Inflammatory macrophage treated with lipopolysaccharide for 1 hour (primary cell): ENCODE measurements at regions not wholly inside any gene's neighbourhood (a gene's known extent, or its start where the extent isn't known, plus 50 kb on each side); places are given as distances from the start of the nearest gene placed in this dataset.
"Not testable (repeated sequence)": the region's sequence is repeated elsewhere in the genome, so short reads cannot be mapped to it uniquely, and the experiment has no call there.

Experiments used
- DNase-seq, 2 donors: peaks; one replicate each; pipeline ENCODE4 v3.0.0-alpha.2; 2020 to 2022

GRCh38 chr6:56802584-56802983 is 152.3 kb upstream of the BEND6 start:
- no peak for DNase-seq

GRCh38 chr6:56799989-56800388 is 154.9 kb upstream of the BEND6 start:
- DNase-seq = peak in 1 of 2 donors; percentile 20

DNA sequence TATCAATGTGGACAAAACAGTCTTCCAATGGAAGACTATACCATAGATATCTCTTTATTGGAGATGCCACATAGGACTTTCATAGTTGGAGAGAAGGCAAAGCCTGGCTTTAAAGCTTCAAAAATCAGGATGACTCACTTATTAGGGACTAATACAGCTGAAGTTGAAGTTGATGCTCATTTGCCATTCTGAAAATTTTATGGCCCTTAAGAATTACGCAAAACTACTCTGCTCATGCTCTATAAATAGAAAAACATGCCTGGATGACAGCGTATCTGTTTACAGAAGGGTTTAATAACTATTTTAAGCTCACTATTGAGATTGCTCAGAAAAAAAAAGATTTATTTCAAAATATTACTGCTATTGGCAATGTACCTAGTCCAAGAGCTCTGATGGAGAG is 155.5 kb upstream of the DST start:
- DNase-seq = peak in 1 of 2 donors; percentile 25

DNA sequence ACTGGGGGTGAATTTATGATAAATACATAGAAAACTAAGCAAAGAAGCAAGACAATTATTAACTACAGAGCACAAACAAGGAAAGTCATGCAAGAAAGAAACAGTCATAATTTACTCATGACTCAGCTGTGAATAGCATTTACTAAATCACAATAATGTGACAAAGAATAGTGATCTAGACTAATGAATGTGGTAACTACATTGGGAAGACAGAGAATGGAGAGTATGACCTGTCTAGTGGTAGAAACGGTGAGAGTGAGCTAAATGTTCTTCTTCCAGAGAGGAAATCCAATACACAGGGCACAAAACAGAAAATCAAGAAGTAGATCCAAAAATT is 153.5 kb upstream of the DST start:
- DNase-seq = no peak

DNA sequence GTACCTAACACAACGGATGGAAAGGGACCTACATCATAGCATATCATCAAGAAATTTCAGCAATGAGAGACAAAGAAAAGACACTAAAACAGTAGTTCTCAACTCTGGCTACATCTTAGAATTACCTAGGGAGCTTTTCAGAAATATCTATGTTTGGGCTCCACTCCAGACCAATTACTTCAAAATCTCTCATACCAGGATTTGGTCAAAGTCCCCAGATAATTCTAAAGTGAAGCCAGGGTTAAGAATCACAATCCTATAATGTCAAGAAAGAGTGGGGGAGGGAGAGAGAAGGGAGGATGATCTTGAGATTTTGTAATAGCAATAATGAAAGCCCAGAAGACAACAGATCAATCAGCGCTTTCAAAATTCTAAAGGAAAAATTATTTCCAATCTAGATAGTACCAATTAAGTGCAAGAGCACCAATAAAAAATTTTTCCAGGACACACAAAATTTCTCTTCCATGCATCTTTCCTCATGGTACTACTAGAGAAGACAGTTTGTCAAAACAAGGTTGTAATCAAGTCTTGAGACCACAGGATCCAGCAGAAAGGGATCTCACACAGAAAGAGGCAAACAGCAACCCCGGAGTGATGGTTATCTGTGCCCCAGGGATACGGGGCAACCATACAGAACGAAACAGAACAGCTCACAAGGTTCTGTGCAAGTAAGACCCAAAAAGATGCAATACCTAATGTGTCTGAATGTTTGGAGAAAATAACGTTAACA is 152.9 kb upstream of the DST start:
- no peak for DNase-seq

DNA sequence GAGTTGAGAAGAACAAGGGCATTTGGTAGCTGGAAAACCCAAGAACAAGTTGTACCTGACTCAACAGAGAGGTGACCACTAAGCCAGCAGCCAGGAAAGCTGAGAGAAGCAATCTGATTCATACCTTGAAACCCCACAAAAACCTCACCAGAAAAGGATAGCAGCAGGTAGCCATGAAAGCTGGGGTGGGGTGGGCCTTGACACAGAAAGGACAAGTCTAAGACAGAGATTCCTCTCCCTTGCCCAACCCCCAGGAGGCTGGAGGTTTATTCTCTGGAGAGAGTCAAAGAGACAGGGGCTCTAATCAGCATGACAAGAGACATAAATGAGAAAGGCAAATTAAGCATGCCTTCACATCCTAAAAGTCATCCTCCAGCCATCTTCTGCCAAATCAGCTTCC is 151.7 kb upstream of the DST start:
- no peak for DNase-seq

DNA sequence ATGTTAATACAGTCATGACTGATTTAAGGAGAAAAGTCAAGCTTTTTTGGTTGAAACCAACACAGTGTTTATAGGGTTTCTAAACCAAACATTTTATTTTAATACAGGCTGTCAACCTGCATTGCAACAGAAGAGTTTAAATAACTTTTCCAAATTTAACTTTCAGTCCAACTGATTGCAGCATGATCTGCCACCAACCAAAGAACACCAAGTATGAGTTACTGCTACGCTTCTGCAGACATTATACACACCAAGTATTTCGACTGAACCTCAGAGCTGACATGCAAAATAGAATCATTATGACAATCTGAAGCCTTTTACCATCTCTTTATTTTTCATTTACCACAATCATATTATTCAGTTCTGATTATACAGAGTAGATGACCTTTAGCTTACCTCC is 151.2 kb upstream of the DST start:
- no peak for DNase-seq

- DNase-seq = no peak
Observed at GRCh38 chr6:56790414-56790813, 147.7 kb upstream of the DST start.

DNA sequence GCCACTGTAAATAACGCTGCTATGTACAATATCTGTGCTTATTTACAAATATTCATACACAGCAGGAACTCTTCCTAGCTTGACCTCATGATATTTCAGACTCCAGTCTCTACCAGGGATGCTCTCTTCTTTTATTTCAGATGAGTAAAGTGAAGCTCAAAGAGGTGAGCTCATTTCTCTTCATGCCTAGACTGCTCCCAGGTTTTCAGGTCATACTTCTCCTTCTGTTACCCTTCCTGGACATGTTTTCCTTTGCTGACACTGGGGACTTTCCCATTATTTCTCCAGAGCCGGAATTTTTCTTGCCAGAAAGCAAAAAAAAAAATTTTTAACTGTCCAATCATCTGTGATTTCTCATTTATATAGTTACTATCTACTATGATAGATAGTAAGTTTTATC is 147.2 kb upstream of the DST start:
- peak in 1 of 2 donors; percentile 1 for DNase-seq

- DNase-seq = no peak
Observed at GRCh38 chr6:56789342-56789741, 146.7 kb upstream of the DST start.

GRCh38 chr6:56787209-56787608 is 144.5 kb upstream of the DST start:
- no peak for DNase-seq

- no peak for DNase-seq
Observed at GRCh38 chr6:56786256-56786655, 143.6 kb upstream of the DST start.

DNA sequence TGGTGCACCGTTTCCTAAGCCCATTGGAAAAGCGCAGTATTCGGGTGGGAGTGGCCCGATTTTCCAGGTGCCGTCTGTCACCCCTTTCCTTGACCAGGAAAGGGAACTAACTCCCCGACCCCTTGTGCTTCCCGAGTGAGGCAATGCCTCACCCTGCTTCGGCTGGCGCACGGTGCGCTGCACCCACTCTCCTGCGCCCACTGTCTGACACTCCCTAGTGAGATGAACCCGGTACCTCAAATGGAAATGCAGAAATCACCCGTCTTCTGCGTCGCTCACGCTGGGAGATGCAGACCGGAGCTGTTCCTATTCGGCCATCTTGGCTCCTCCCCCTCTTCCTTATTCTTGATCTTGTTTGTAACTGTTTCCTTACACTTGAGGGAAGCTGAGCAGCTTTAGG is 142.8 kb upstream of the DST start:
- DNase-seq = not testable (repeated sequence)

- not testable (repeated sequence) for DNase-seq
Observed at GRCh38 chr6:56780109-56780508, 137.4 kb upstream of the DST start.

- not testable (repeated sequence) for DNase-seq
Observed at GRCh38 chr6:56778503-56778902, 135.8 kb upstream of the DST start.

DNA sequence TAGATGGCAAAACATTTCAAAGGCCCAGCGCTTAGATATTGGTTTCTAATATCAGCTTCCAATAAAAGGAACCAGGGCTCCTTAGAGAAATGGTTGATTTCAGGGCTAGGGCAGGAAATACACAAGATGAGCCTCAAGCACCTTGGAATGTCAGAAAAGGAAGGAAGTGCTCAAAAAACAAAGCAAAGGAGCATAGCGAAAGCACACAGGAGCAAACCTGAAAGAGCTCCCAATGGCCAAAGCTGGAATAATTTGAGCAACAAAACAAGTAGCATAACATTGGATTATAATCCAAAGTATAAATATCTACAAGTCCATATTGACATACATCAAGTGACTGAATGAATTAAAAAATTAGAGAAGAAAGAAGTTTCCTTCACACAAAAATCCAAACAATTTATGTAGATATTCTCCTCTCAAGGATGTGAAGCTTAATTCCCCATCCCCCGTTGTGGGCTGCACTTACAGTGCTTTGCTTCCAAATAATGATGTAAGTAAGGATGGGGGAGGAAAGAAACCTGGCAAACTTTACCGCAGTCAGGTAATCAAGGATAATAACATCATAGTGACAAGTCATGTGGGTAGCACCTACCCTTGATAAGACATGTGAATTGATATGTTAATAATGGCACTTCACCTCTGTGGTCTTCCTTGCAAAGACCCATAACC is 132.9 kb upstream of the DST start:
- DNase-seq = no peak

GRCh38 chr6:56772737-56773184 is 130.1 kb upstream of the DST start:
- DNase-seq = no peak

GRCh38 chr6:56771929-56772607 is 129.4 kb upstream of the DST start:
- no peak for DNase-seq

DNA sequence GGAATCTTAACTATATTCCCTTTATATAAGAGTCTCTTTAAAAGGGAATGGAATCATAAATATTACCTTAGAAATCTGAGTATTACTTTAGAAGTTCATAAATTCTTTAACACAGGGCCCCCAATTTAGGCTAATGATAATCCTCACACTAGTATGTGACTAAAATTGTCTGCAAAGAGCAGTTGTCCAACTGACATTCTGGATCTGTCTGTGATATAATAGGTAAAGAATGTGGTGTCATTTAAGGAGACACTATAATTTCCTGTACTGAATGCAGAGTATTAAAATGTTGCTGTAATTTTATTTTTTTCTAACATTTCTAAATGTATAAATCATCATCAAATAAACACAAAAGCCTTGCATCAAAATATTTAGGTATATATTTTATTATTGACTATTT is 128.5 kb upstream of the DST start:
- no peak for DNase-seq

DNA sequence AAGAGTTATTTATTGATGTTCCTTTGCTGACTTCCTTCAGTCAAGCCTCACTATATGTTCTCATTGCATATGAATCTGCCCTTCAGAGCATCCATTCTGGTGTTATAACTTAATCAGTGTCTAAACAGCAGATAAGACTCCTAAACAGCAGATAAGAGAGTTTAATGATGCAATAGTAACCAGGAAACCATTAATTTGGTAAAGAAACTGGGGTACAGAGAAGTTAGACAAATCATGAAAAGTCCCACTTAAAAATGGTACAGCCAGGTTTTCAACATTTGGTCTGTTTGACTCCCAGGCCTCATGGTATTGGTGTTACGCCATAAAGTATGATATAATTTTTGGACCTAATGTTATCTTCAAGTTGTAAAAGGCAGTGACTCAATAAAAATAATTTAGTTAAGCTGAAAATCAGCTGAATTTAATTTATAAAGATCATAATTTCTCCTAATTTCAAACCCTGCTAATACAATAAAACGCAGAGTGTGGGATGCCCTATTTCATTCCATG is 127.4 kb upstream of the DST start:
- no peak for DNase-seq

GRCh38 chr6:56767892-56768531 is 125.3 kb upstream of the DST start:
- no peak for DNase-seq

GRCh38 chr6:56767435-56767834 is 124.7 kb upstream of the DST start:
- DNase-seq = no peak

- DNase-seq = no peak
Observed at GRCh38 chr6:56766806-56767178, 124.1 kb upstream of the DST start.
